HEK293 (cell line): ENCODE measurements at regions not wholly inside any gene's neighbourhood (a gene's known extent, or its start where the extent isn't known, plus 50 kb on each side); places are given as distances from the start of the nearest gene placed in this dataset.

ENCODE experiments used
- SP7 ChIP-seq: fragments of 450-650 bp; formaldehyde crosslinking; IDR thresholded peaks from 2 replicates; pipeline ENCODE4 v1.5.1; 2016; ENCODE audit warnings: missing biosample characterization, missing genetic modification characterization
- ZBTB1 ChIP-seq: fragments of 450-650 bp; formaldehyde crosslinking; IDR thresholded peaks from 2 replicates; pipeline ENCODE4 v1.5.1; 2016; ENCODE audit warnings: missing biosample characterization, missing genetic modification characterization
- ZFP37 ChIP-seq: fragments of 450-650 bp; formaldehyde crosslinking; IDR thresholded peaks from 2 replicates; pipeline ENCODE4 v1.5.1; 2016; ENCODE audit warnings: missing biosample characterization, missing genetic modification characterization
- ZNF266 ChIP-seq: fragments of 450-650 bp; formaldehyde crosslinking; IDR thresholded peaks from 2 replicates; pipeline ENCODE4 v1.5.1; 2016; ENCODE audit warnings: missing biosample characterization, missing genetic modification characterization, low read depth
- ZNF510 ChIP-seq: fragments of 450-650 bp; formaldehyde crosslinking; IDR thresholded peaks from 2 replicates; pipeline ENCODE4 v1.5.1; 2018; ENCODE audit warnings: mild to moderate bottlenecking, missing genetic modification characterization, missing biosample characterization; ENCODE audit not compliant: insufficient replicate concordance
- TF ChIP-seq, protein P1 (sequence below): fragments of 450-650 bp; formaldehyde crosslinking; IDR thresholded peaks from 2 replicates; pipeline ENCODE4 v1.5.1; 2016; ENCODE audit warnings: missing biosample characterization, missing genetic modification characterization

DNA sequence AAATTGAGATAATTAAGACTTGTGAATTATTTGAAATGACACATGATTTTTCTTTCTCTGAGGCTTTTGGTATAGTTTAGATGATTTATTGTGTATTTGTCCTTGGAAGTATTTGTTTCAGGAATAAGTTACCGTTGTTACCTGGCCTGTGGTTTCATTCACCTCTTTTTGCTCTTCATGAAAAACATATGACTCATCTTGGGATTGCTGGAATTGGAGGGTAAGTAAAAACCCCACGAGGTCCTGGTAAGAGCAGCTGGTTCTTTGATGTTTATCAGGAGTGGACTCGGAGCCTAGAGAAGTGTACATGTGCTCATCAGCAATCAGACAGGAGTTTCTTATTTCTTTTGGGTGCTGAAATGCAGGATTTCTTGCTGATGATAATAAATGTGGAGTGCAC, 275.3 kb downstream of the PSAT1 start:
- TF ChIP-seq, protein P1, sequence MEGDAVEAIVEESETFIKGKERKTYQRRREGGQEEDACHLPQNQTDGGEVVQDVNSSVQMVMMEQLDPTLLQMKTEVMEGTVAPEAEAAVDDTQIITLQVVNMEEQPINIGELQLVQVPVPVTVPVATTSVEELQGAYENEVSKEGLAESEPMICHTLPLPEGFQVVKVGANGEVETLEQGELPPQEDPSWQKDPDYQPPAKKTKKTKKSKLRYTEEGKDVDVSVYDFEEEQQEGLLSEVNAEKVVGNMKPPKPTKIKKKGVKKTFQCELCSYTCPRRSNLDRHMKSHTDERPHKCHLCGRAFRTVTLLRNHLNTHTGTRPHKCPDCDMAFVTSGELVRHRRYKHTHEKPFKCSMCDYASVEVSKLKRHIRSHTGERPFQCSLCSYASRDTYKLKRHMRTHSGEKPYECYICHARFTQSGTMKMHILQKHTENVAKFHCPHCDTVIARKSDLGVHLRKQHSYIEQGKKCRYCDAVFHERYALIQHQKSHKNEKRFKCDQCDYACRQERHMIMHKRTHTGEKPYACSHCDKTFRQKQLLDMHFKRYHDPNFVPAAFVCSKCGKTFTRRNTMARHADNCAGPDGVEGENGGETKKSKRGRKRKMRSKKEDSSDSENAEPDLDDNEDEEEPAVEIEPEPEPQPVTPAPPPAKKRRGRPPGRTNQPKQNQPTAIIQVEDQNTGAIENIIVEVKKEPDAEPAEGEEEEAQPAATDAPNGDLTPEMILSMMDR (tag by site-specific recombination), result no peak
- TF ChIP-seq SP7 (tag by site-specific recombination) (no peak), ZFP37 (tag by site-specific recombination) (no peak), ZNF510 (tag by site-specific recombination) (no peak), ZBTB1 (tag by site-specific recombination) (no peak), ZNF266 (no peak)
